Smooth muscle cell (in vitro differentiated cells): ENCODE measurements at regions not wholly inside any gene's neighbourhood (a gene's known extent, or its start where the extent isn't known, plus 50 kb on each side); places are given as distances from the start of the nearest gene placed in this dataset.

ENCODE experiments used
- DNase-seq: peaks from one replicate; lab custom pipeline; 2025; ENCODE audit not compliant: unreplicated experiment; lab: John Stamatoyannopoulos, UW
- H2AFZ ChIP-seq: fragments of 200-600 bp; sonication (generic); 2 replicates; pipeline ENCODE4 v1.6.0; 2016; ENCODE audit warnings: antibody characterized with exemption, low read depth, mild to moderate bottlenecking
- H3F3A ChIP-seq: fragments of 200-600 bp; sonication (generic); 2 replicates; pipeline ENCODE4 v1.6.0; 2017; ENCODE audit warnings: antibody characterized with exemption, low read depth
- H3K27ac ChIP-seq: fragments of 200-600 bp; sonication (generic); 2 replicates; pipeline ENCODE4 v1.5.1; 2016; ENCODE audit warnings: low read depth, mild to moderate bottlenecking
- H3K27me3 ChIP-seq: fragments of 200-600 bp; sonication (generic); 2 replicates; pipeline ENCODE4 v1.6.1; 2016; ENCODE audit warnings: low read depth, mild to moderate bottlenecking
- H3K36me3 ChIP-seq: fragments of 200-600 bp; sonication (generic); 2 replicates; pipeline ENCODE4 v1.5.1; 2016; ENCODE audit warnings: low read depth
- H3K4me1 ChIP-seq: fragments of 200-600 bp; sonication (generic); 2 replicates; pipeline ENCODE4 v1.5.1; 2016; ENCODE audit warnings: low read depth
- H3K4me2 ChIP-seq: fragments of 200-600 bp; sonication (generic); 2 replicates; pipeline ENCODE4 v1.6.0; 2016; ENCODE audit warnings: mild to moderate bottlenecking
- H3K4me3 ChIP-seq: fragments of 200-600 bp; sonication (generic); 2 replicates; pipeline ENCODE4 v1.5.1; 2016; ENCODE audit warnings: mild to moderate bottlenecking
- H3K79me2 ChIP-seq: fragments of 200-600 bp; sonication (generic); 2 replicates; pipeline ENCODE4 v1.6.0; 2016; ENCODE audit warnings: low read depth, mild to moderate bottlenecking
- H3K9ac ChIP-seq: fragments of 200-600 bp; sonication (generic); 2 replicates; pipeline ENCODE4 v1.6.0; 2016; ENCODE audit warnings: low read depth
- H3K9me3 ChIP-seq: fragments of 200-600 bp; sonication (generic); replicated peaks from 2 replicates; pipeline ENCODE4 v1.5.1; 2016; ENCODE audit warnings: low read depth
- H4K20me1 ChIP-seq: fragments of 200-600 bp; sonication (generic); 2 replicates; pipeline ENCODE4 v1.6.0; 2016; ENCODE audit warnings: low read depth
- CTCF ChIP-seq: fragments of 200-600 bp; sonication (generic); IDR thresholded peaks from 2 replicates; pipeline ENCODE4 v1.5.1; 2017; ENCODE audit warnings: borderline replicate concordance, mild to moderate bottlenecking, antibody characterized with exemption; ENCODE audit not compliant: insufficient read depth, poor library complexity, severe bottlenecking
- WGBS: methylation state at CpG from one replicate; pipeline ENCODE4 v1.1.7; 2016; ENCODE audit warnings: low lambda C conversion rate; 5-methylcytosine and 5-hydroxymethylcytosine counted together

- Histone ChIP-seq H3K4me3 (no peak overlapping the region), H3K4me1 (no peaks in the 10 kb centered on the region), H3K9ac (no peak overlapping the region), H3K79me2 (no peaks in the 10 kb centered on the region), H3K27ac (no peak overlapping the region), H3K4me2 (no peak overlapping the region), H4K20me1 (no peaks in the 10 kb centered on the region), H3K36me3 (no peaks in the 10 kb centered on the region), H3F3A (no peaks in the 10 kb centered on the region), H3K9me3 (no peaks in the 10 kb centered on the region), H3K27me3 (peaks cover 5% of the 10 kb centered on the region), H2AFZ (no peak overlapping the region)
- no peak for DNase-seq
- WGBS: 93% methylated on average over 18 of the region's 18 CpGs
- no peak for TF ChIP-seq CTCF
Measured at GRCh38 chr6:170208651-170209353, 82.1 kb downstream of the DLL1 start.

- 92% methylated on average over 15 of the region's 15 CpGs for WGBS
- Histone ChIP-seq H3K9me3 (no peaks in the 10 kb centered on the region), H3K27ac (no peak overlapping the region), H3K79me2 (no peaks in the 10 kb centered on the region), H3K4me1 (no peaks in the 10 kb centered on the region), H3F3A (no peaks in the 10 kb centered on the region), H3K4me2 (no peak overlapping the region), H3K4me3 (no peak overlapping the region), H3K9ac (no peak overlapping the region), H4K20me1 (no peaks in the 10 kb centered on the region), H3K36me3 (no peaks in the 10 kb centered on the region), H2AFZ (no peak overlapping the region), H3K27me3 (peaks cover 5% of the 10 kb centered on the region)
- DNase-seq: no peak
- TF ChIP-seq CTCF: no peak
Measured at GRCh38 chr6:170208182-170208601, 82.7 kb downstream of the DLL1 start.

- no peak for DNase-seq
- H3K9me3 ChIP-seq: no peaks in the 10 kb centered on the region
- no peak overlapping the region for H3K27ac ChIP-seq
- 90% methylated on average over 10 of the region's 10 CpGs for WGBS
- no peak overlapping the region for H3K4me2 ChIP-seq
- no peaks in the 10 kb centered on the region for H4K20me1 ChIP-seq
- H3K36me3 ChIP-seq: no peaks in the 10 kb centered on the region
- H2AFZ ChIP-seq: no peak overlapping the region
- H3K79me2 ChIP-seq: no peaks in the 10 kb centered on the region
- H3K27me3 ChIP-seq: peaks cover 5% of the 10 kb centered on the region
- no peak for TF ChIP-seq CTCF
- H3K4me1 ChIP-seq: no peaks in the 10 kb centered on the region
- no peaks in the 10 kb centered on the region for H3F3A ChIP-seq
- no peak overlapping the region for H3K9ac ChIP-seq
- H3K4me3 ChIP-seq: no peak overlapping the region
Measured at GRCh38 chr6:170207586-170208181, 83.2 kb downstream of the DLL1 start.

GRCh38 chr6:170206851-170207431 is 83.9 kb downstream of the DLL1 start:
- Histone ChIP-seq H3K79me2 (no peaks in the 10 kb centered on the region), H3K36me3 (no peaks in the 10 kb centered on the region), H3K4me1 (no peaks in the 10 kb centered on the region), H2AFZ (no peak overlapping the region), H3K9ac (no peak overlapping the region), H3K9me3 (no peaks in the 10 kb centered on the region), H3F3A (no peaks in the 10 kb centered on the region), H3K27me3 (peaks cover 5% of the 10 kb centered on the region), H3K27ac (no peak overlapping the region), H4K20me1 (no peaks in the 10 kb centered on the region), H3K4me3 (no peak overlapping the region), H3K4me2 (no peak overlapping the region)
- TF ChIP-seq CTCF: no peak
- WGBS: 93% methylated on average over 10 of the region's 10 CpGs
- no peak for DNase-seq
